Stimulated activated CD8-positive, alpha-beta memory T cell treated with anti-CD3 and anti-CD28 coated beads, Interleukin-7, amount 100 ng/mL, for 48 hours (primary cell): ENCODE measurements at regions not wholly inside any gene's neighbourhood (a gene's known extent, or its start where the extent isn't known, plus 50 kb on each side); places are given as distances from the start of the nearest gene placed in this dataset.

Experiments
- DNase-seq, 2 donors: peaks; one replicate each; pipeline ENCODE4 v3.0.0-alpha.2; 2020; ENCODE audit warnings: low read depth in 1 of 2; ENCODE audit errors: extremely low read depth in 1 of 2

DNA sequence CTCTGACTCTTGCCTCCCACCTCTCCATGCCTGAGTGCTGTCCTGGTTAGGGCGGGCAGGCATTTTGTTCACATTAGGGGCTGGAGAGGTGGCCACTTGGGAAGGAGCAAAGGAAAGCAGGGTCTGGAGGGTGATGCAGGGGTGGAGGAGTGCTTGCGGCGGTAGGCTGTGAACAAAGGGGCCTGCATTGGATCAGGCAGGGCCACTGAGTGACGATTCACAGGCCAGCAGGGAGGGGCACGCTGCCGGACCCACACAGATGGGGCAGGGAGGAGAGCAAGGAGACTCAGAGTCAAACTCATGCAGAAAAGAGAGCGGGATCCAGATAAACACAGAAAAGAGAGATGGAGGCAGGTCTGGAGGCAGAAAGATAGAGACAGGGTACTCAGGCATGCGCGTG is 58.4 kb upstream of the TBX3 start:
- DNase-seq = no peak

DNA sequence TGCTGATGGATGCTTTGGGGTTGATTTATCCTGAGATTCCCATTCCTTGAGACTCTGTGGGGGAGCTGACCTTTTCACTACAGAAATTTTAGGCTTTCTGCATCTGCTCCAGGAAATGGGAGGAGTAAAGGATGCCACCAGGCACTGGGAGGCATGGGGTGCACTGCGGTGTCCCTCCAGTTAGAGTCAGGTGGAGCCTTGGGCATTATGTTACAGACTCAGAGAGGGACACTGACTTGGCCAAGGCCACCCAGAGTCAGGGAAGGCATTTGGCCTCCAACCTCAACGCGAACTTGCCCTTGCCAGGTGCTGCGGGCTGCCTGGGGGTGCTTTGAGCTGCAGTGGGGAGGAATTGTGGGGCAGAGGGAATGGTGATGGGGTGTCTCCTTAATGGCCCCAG is 58.0 kb upstream of the TBX3 start:
- DNase-seq = no peak

DNA sequence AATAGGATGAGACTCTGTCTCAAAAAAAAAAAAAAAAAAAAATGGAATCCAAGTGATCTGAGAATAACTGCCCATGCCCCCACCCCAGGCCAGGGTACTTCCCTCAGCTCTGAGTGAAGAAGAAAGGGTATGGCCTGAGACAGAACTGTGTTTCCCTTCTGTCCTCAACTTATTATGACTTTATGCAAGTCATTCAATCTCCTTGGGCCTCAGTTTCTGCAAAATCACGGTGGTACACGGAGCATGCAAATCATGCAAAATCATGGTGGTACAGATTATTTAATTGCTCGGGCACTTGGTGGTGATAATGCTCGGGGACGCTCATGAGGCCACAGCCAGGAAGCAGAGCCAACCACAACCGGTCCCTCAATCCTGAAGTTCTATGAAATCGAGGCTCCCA is 56.5 kb upstream of the TBX3 start:
- no peak for DNase-seq

DNA sequence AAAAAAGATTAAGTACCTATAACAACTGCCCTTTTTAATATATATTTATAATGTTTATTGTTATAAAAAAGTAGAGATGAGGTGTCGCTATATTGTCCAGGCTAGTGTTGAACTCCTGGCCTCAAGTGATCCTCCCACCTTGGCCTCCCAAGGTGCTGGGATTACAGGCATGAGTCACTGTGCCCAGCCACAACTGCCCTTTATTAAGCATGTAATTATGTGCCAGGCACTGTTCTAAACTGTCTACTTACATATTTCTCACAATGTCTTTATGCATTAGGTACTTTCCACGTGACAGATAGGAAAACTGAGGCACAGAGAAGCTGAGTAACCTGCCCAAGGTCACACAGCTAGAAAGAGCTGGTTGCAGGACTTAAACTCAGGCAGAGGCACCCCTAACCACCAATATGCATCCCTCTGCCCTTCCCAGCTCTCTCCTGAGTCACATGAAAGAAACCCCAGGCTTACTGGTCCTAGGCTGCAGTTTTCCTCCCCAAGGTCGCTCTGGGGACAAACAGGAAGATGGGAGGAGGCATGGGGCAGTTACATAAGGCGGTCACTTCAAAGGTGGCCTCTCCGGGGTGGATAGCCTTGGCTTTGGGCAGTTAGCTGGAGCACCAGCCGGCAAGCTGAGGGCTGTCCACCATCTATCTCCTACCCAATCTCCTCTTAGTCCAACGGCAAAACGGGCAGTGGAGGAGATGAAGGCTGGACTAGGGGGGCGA is 54.6 kb upstream of the TBX3 start:
- no peak for DNase-seq

DNA sequence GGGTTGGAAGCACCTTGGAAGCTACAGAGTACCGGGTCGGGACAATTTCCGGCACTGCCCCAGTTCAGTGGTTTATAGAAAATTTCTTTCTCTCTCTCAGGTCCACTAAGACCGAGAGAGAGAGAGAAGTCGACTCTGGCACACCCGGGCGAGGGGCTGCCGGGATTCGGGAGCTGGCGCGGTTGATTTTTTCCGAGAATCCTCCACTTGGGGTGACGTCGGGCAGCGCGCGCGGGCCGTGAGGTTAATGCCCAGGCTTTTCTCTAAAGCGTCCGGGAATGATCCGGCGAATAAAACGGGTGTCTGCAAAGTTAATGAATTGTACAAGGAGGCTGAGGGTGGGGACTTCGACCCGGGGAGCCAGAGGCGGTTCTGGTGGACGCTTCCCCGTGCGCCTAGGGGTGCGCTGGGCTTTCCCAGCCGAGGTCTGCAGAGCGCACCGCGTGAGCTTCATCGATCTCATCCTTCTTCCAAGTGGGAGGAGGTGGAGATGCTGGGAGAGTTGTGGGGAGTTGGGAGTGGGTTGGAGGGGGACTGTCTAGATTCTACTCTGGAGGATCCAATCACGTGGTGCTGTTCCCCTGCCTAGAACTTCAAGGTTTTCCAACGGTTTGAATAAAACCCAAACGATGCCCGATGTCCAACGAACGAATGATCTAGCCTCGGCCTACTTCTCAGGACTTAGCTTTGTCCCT is 51.9 kb upstream of the TBX3 start:
- DNase-seq = no peak

DNA sequence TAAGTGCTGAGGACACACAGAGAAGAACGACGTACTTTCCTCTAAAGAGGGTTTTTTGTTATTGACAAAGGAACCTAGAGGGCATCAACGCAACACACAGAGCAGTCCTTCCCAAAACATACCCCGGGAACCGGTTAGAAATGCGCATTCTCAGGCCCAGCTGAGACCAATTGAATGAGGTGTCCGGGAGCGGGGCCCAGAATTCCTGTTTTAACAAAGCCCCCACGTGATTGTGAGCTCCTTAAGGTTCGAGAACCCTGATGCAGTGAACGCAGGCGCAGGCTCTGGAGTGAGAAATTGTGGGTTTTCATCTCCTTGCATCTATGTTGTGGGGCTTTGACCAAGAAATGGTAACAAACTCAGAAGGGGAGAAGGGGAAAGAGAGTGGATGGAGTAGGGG is 51.0 kb upstream of the TBX3 start:
- DNase-seq = no peak

DNA sequence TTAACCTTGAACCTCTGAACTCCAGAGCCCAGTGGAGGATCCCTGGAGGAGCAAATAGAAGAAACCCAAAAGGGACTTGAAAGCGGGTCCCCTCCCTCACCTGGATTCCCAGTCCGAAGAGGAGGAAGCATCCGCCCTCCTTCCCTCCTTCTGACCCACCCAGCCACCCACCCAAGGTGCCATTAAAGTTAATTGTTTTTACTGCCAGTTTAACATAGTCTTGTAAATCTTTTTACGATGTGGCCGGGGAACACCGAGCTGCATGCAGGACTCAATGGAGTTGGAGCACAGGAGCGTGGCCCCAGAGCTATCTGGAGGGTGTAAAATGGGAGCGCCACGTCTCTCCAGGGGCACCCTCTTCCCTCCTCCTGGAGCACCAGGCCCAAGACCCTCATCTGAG is 49.9 kb upstream of the TBX3 start:
- DNase-seq = no peak
